Activated T-cell treated with anti-CD3 and anti-CD28 coated beads for 24 hours (primary cell): ENCODE measurements at regions not wholly inside any gene's neighbourhood (a gene's known extent, or its start where the extent isn't known, plus 50 kb on each side); places are given as distances from the start of the nearest gene placed in this dataset.
"Not testable (repeated sequence)": the region's sequence is repeated elsewhere in the genome, so short reads cannot be mapped to it uniquely, and the experiment has no call there.

Experiments used
- DNase-seq: peaks from one replicate; pipeline ENCODE4 v3.0.0-alpha.2; 2020; ENCODE audit warnings: low read depth

DNA sequence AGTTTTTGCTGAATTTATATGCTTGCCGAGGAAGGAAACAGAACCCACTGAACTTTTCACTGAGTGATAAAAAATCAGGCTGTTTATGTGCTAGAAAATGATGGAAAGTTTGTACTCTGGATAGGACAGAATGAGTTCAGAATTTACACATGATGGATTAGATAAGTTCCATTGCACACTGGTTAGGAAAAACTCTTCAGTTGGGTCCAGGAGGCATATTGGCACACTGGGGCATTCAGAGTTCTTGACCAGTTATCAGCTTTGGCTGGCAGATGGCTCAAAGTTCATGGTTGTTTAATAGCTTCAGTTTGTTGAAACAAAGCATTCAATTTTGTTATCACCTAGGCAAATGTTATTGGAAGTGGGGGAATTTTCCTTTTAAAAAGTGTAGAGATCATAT lies 613.3 kb upstream of the SYNCRIP start:
- DNase-seq: no peak

DNA sequence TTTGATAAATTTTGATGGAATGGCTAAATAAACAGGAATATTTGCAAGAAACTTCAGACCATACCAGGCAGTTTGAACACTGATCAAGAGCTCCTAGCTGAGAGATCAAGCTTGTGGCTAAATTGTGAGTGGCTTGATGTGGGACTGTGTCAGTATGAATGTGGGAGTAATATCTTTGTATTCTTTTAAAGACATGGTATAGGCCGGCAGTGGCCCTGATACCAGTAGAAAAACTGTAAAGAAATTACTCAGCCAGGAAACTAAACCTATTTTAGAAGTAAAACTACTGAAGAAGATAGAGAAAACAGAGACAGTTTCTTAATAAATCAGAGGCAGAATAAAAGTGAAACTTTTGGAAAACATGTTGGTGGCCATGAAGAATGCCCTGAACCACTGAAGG lies 608.4 kb upstream of the SYNCRIP start:
- no peak for DNase-seq

DNA sequence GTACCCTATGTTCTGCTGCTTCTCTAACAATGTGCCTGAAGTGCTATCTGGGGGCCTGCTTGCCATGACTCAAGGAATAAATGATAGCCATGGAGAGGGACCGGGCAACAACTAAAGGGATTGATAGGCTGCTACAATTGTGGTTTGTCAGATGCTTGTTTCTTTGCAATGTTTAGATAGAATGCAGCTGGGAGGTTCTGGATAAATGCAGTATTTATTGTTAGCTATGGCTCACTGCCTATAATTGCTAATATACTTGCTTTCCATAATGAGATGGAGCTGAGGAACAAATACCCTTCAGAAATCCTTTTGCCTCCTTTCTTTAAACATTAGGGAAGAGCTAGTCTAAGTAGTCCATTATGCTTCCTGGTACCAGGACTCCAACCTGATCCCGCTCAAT lies 575.2 kb upstream of the SYNCRIP start:
- DNase-seq: no peak

DNA sequence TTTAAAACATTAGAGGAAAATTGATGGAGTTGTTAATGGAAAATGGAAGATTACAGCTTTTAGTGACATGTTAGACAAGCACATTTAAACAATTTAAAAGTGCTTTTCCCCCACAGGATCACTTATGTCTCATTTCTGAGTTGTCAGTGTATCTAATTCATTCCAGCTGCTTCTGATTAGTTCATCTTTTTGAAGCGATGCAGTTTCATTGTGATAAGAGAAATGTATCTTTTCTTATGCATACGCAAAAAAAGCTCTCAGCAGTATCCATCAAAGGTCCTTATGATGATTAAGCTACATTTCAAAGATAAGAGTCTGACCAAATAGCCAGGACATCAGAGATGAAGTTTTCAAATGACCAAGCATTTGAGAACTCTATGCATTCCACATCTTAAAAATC lies 572.6 kb upstream of the SYNCRIP start:
- no peak for DNase-seq

DNA sequence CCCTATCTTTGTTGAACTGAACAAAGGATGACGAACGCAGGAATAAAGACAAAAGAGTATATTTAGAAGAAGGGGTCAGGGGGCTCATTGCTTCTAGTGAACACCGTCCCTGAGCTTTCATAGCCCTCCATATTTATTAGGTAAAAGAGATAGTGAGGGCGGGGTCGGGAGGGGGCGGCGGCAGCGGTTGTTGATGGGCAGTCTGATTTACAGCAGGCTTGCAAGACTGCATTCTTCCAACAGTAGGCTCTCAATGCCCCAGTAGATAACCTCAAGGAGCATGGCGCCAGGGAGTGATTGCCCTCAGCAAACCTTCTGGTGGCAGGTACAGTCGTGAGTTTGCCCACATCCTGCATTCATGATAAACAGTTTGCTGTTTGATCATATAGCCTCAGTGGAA lies 563.3 kb upstream of the SYNCRIP start:
- no peak for DNase-seq

DNA sequence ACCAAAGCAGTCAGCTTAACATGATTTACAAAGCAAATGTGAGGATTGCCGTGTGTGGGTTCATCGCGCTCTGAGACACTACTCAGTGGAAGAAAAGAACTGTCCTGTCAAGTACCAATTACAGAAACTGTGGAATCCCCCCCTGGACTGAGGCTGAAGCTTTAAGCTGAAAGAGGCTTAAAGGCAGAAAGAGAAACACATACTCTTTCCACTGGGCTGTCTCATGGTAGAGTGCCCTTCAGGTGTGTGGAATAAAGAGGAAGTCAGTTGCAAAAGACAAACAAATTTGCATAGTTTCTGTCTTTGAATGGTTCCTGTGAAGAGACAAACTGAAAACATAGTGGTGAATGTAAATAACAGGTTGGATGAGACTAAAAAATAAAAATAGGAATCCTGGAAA lies 560.4 kb upstream of the SYNCRIP start:
- DNase-seq: no peak

DNA sequence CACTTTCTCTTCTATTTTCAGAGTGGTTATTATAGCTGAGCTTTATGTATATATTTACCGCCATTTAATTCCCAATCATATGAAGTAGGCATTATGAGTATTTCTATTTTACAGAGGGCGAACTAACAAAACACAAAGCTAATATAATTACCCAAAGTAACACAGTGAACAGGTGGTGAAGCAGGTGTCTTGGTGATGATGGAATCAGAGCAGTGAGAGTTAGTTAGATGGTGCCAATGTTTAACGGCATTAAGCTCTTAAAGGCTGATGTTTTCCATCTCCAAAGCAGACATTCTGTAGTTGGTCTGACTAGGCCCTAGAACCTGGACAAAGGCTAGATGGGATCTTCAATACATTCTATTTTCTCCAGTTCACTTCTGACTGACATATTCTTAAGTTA lies 551.1 kb upstream of the SYNCRIP start:
- DNase-seq: no peak

DNA sequence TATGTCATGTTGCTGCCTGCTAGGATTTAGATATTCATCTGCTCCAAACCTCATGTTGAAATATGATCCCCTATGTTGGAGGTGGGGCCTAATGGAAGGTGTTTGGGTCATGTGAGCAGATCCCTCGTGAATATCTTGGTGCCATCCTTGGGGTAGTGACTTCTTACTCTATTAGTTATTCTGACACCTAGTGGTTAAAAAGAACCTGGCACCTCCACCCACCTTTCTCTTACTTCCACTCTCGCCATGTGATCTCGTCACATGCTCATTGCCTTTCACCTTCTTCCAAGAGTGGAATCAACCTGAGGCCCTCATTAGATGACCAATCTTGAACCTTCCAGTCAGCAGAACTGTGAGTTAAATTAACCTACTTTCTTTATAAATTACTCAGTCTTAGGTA lies 549.4 kb upstream of the SYNCRIP start:
- no peak for DNase-seq

DNA sequence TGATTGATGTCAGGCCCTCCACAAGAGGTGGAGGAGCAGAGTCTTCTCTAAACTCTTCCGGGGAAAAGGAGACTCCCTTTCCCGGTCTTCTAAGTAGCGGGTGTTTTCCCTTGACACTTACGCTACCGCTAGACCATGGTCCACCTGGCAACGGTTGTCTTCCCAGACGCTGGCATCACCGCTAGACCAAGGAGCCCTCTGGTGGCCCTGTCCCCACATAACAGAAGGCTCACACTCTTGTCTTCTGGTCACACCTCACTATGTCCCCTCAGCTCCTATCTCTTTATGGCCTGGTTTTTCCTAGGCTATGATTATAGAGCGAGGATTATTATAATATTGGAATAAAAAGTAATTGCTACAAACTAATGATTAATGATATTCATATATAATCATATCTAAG lies 532.5 kb upstream of the SYNCRIP start:
- not testable (repeated sequence) for DNase-seq

DNA sequence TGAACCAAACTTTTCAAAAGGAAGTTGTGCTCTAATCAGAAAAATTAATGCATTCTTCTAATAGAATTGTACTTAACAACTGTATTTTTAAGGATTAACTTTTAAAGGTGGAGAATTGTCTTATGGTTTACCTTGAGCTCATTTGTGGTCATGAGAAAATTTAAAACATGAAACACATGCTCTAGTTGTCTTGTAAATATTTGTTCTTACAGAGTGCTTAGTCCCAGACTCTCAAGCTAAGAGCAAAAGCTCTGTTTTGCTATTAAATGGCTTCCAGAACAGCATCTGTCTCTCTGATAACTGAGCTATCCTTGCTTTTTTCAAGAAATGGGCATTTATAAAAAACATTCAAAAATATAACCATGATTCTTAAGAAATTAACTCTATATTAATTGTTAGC lies 512.2 kb upstream of the SYNCRIP start:
- no peak for DNase-seq

DNA sequence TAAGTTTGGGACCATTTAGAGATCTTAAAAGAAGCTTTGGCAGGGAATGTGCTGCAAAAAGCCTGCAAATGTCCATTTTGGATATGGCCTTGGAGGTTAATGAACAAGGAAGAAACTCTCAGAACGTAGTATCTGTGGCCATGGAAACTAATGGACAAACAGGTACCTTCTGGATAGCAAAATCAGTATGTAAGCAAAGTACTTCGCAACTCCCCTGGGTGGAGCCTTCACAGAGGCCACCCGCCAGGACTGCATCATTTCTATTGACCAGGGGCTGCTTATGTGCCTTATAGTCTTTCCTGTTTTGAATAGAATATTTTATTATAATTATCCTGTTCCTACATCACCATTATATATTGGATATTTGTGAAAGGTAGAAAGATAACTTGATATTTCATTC lies 510.8 kb upstream of the SYNCRIP start:
- DNase-seq: no peak

GRCh38 chr6:86152546-86152945 lies 509.9 kb upstream of the SYNCRIP start:
- DNase-seq: no peak

- no peak for DNase-seq
These were observed 505.9 kb upstream of the SYNCRIP start for GRCh38 chr6:86148586-86148985.

- no peak for DNase-seq
These were observed 505.2 kb upstream of the SYNCRIP start for GRCh38 chr6:86147859-86148258.

DNA sequence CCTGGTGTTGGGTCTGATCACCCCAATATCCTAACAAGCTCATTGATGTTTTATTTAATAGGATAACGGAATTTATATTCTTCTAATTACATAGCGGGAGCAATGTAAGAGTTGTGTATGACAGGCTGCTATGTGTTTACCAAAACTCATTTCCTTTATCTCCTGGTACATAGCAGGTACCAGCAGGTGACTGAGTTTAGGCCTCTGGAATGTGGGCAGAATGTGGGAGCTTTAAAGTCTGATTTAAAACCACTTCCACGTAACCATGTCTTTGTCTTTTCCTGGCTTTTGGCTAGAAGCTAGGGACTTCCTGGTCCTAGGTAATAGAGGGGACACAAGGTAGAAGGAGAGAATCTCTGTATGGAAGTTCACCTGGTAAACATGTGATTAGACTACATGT lies 504.6 kb upstream of the SYNCRIP start:
- DNase-seq: no peak

GRCh38 chr6:86146751-86147150 lies 504.1 kb upstream of the SYNCRIP start:
- not testable (repeated sequence) for DNase-seq

- DNase-seq: no peak
These were observed 499.6 kb upstream of the SYNCRIP start for GRCh38 chr6:86142326-86142725.

DNA sequence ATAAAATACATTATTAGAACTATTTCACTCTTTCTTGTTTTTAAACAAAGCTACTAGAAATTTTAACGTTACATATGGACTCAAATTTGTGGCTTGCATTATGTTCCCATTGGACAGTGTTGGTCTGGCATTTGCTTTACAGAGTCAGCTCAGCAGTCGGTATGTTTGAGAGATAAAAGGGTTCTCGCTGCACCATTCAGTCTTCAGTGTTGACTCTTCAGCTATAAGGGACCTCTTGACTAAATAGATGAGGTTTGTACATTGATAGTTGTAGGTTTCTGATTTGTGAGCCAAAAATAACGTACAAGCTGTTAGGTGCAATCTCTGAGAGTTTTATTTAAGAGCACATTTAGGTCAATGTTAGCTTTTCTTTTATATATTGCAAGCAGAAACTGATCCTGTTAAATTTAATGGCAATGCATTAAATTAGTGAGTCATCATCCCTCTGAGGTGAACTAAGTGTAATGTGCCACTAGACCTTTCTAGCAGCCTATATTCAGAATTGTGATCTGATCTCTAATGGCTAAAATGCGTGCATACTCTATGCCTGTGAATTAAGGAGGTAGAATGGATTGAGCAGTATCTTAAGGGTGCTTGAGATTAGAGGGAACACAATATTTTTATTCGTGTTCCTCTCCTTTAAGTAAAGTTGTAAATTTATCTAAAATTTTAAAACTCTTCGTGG lies 485.6 kb upstream of the SYNCRIP start:
- no peak for DNase-seq

DNA sequence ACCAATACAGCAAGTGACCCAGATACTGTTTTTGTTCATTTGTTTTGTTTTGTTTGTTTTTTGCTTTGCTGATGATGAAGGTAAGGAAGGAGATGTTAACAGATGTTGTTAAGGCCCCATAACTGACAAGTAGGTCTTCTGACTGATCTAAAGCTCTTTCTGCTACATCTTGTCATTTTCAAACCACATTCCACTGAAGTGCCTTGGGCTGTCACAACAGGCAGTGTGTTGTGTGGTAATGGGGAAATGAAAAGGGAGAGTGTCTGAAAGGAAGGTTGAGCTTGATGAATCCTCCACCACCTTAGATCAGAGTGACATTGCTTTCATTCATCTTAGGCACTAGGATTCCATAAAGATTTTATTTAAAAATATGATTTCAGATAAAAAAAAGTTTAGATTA lies 479.4 kb upstream of the SYNCRIP start:
- DNase-seq: no peak

DNA sequence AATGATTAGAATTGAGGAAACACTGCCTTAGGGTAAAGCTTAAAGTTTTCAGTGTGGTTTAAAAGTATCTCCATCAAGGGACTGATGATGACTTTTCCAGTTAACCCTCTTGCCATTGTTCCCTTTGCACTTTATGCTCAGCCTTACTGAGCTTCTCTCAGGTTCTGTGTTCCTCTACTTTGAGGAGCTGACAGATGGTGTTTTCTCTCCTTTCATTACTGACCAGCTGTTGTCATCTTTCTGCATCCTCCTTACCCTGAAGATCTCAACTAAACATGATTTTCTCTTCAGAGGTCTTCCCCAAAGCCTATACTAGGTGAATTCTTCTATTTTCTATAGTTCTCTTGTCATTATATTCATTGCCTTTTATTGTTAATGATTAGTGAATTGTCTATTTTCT lies 475.6 kb upstream of the SYNCRIP start:
- no peak for DNase-seq

DNA sequence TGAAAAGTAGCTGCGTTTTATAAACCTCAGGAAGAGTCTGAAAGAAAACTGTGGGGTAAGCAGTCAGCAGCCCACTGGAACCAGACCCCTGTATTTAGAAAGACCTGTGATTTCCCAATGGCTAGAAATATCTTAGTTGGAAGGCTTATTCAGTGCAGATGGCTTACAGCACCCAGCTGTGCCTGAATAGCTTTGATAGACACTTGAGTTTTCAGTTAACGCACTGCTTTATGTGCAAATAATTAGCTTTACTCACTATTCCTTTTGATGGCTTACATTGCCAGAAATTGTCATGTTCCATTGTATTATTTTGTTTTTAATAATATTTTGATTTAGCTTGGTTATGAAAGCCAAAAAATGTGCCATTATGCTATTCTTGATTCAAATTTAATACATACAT lies 465.3 kb upstream of the SYNCRIP start:
- DNase-seq: no peak

- no peak for DNase-seq
These were observed 445.3 kb upstream of the SYNCRIP start for GRCh38 chr6:86087954-86088353.

DNA sequence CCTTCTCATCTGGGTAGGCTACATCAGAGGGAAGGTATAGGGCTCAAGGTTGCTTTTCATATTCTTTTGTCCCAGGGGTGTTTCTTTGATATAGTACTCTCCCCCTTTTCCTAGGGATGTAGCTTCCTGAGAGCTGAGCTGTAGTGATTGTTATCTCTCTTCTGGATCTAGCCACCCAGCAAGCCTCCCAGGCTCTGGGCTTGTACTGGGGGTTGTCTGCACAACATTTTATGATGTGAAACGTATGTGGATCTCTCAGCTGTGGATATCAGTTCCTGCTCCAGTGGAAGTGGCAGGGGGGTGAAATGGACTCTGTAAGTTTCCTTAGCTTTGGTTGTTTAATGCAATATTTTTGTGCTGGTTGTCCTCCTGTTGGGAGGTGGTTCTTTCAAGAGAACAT lies 437.3 kb upstream of the SYNCRIP start:
- DNase-seq: no peak

DNA sequence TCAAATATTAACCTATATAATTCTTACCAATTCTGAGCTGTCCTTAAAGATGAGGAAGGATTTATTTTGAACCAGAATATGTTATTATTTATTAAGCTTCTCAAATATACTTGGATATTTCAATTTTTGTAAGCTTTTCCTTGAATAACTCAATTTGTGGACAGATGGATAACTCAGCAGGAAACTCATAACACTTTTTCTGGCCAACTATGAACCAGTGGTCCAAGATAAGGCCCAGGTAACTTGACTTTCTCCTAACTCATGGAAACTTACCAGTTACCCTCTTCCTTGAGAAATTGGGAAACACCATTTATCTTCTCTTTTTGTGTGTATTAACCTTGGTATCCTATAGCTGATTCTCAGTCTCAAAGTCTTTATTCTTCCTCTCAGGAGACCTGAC lies 427.5 kb upstream of the SYNCRIP start:
- DNase-seq: no peak

- not testable (repeated sequence) for DNase-seq
These were observed 422.3 kb upstream of the SYNCRIP start for GRCh38 chr6:86065002-86065401.
